MM.1S (cell line): ENCODE measurements at regions not wholly inside any gene's neighbourhood (a gene's known extent, or its start where the extent isn't known, plus 50 kb on each side); places are given as distances from the start of the nearest gene placed in this dataset.
"Not testable (repeated sequence)": the region's sequence is repeated elsewhere in the genome, so short reads cannot be mapped to it uniquely, and the experiment has no call there.

Experiments
- DNase-seq: peaks from one replicate; pipeline ENCODE4 v3.0.0-alpha.2; 2015
- H2AFZ ChIP-seq: fragments of 300-600 bp; sonication (generic); 2 replicates; pipeline ENCODE4 v1.6.0; 2016; ENCODE audit warnings: antibody characterized with exemption, low read length
- H3F3A ChIP-seq: fragments of 300-600 bp; sonication (generic); 2 replicates; pipeline ENCODE4 v1.6.1; 2016; ENCODE audit warnings: mild to moderate bottlenecking, antibody characterized with exemption, low read length, moderate library complexity, mixed read lengths; ENCODE audit not compliant: insufficient read depth
- H3K27ac ChIP-seq: fragments of 300-600 bp; sonication (generic); 2 replicates; pipeline ENCODE4 v1.5.1; 2016; ENCODE audit warnings: mild to moderate bottlenecking, low read length
- H3K27me3 ChIP-seq: fragments of 300-600 bp; sonication (generic); replicated peaks from 2 replicates; pipeline ENCODE4 v1.6.0; 2016; ENCODE audit warnings: low read length; ENCODE audit not compliant: insufficient read depth
- H3K36me3 ChIP-seq: fragments of 300-600 bp; sonication (generic); replicated peaks from 2 replicates; pipeline ENCODE4 v1.6.1; 2016; ENCODE audit warnings: mild to moderate bottlenecking, low read length, mixed read lengths; ENCODE audit not compliant: insufficient read depth
- H3K4me1 ChIP-seq: fragments of 300-600 bp; sonication (generic); 2 replicates; pipeline ENCODE4 v1.6.1; 2016; ENCODE audit warnings: low read length, mixed read lengths
- H3K4me2 ChIP-seq: fragments of 300-600 bp; sonication (generic); 2 replicates; pipeline ENCODE4 v1.6.0; 2016; ENCODE audit warnings: low read depth, low read length
- H3K4me3 ChIP-seq: fragments of 300-600 bp; sonication (generic); 2 replicates; pipeline ENCODE4 v1.5.1; 2016; ENCODE audit warnings: low read length, mixed read lengths
- H3K79me2 ChIP-seq: fragments of 300-600 bp; sonication (generic); 2 replicates; pipeline ENCODE4 v1.6.1; 2016; ENCODE audit warnings: mixed run types, low read length, mixed read lengths
- H3K9ac ChIP-seq: fragments of 300-600 bp; sonication (generic); 2 replicates; pipeline ENCODE4 v1.6.1; 2016; ENCODE audit warnings: low read length, mixed read lengths
- H3K9me2 ChIP-seq: fragments of 300-600 bp; sonication (generic); replicated peaks from 2 replicates; pipeline ENCODE4 v1.6.1; 2016; ENCODE audit warnings: mild to moderate bottlenecking, low read length, mixed read lengths; ENCODE audit not compliant: insufficient read depth
- H3K9me3 ChIP-seq: fragments of 300-600 bp; sonication (generic); replicated peaks from 2 replicates; pipeline ENCODE4 v1.6.1; 2016; ENCODE audit warnings: mild to moderate bottlenecking, low read length, mixed read lengths; ENCODE audit not compliant: insufficient read depth
- H4K20me1 ChIP-seq: fragments of 300-600 bp; sonication (generic); 2 replicates; pipeline ENCODE4 v1.6.1; 2016; ENCODE audit warnings: mild to moderate bottlenecking, low read length, moderate library complexity, mixed read lengths; ENCODE audit not compliant: insufficient read depth
- CTCF ChIP-seq: fragments of 300-600 bp; sonication (generic); IDR thresholded peaks from 2 replicates; pipeline ENCODE4 v1.5.1; 2016; ENCODE audit warnings: antibody characterized with exemption, low read length, mixed read lengths
- EZH2 ChIP-seq: fragments of 300-600 bp; sonication (generic); optimal IDR thresholded peaks from 2 replicates; pipeline ENCODE3; 2017; ENCODE audit warnings: low read depth, mild to moderate bottlenecking, antibody characterized with exemption, low read length, mixed read lengths
- EZH2phosphoT487 ChIP-seq: fragments of 300-600 bp; sonication (generic); IDR thresholded peaks from 2 replicates; pipeline ENCODE4 v1.6.1; 2018; ENCODE audit warnings: antibody characterized with exemption, low read length

GRCh38 chr3:21960033-21960432 lies 209.0 kb upstream of the ZNF385D start:
- Histone ChIP-seq H3K9me3 (no peaks in the 10 kb centered on the region), H3K36me3 (no peaks in the 10 kb centered on the region), H3K79me2 (no peaks in the 10 kb centered on the region), H4K20me1 (no peaks in the 10 kb centered on the region), H2AFZ (no peak overlapping the region), H3F3A (no peaks in the 10 kb centered on the region), H3K4me3 (no peak overlapping the region), H3K27ac (no peak overlapping the region), H3K4me2 (no peak overlapping the region), H3K9ac (no peak overlapping the region), H3K9me2 (no peaks in the 10 kb centered on the region), H3K27me3 (no peaks in the 10 kb centered on the region), H3K4me1 (no peaks in the 10 kb centered on the region)
- DNase-seq = no peak
- TF ChIP-seq CTCF (no peak), EZH2 (no peak), EZH2phosphoT487 (no peak)

- H3K9ac ChIP-seq = no peak overlapping the region
- H2AFZ ChIP-seq = no peak overlapping the region
- H3K9me3 ChIP-seq = no peaks in the 10 kb centered on the region
- no peaks in the 10 kb centered on the region for H3K4me1 ChIP-seq
- TF ChIP-seq EZH2phosphoT487 (no peak), CTCF (no peak), EZH2 (no peak)
- H4K20me1 ChIP-seq = no peaks in the 10 kb centered on the region
- H3K4me3 ChIP-seq = no peak overlapping the region
- no peaks in the 10 kb centered on the region for H3K27me3 ChIP-seq
- H3K79me2 ChIP-seq = no peaks in the 10 kb centered on the region
- H3K36me3 ChIP-seq = no peaks in the 10 kb centered on the region
- H3K4me2 ChIP-seq = no peak overlapping the region
- no peaks in the 10 kb centered on the region for H3F3A ChIP-seq
- no peaks in the 10 kb centered on the region for H3K9me2 ChIP-seq
- no peak for DNase-seq
- H3K27ac ChIP-seq = no peak overlapping the region
These were observed 211.4 kb upstream of the ZNF385D start for GRCh38 chr3:21962456-21962855.

- not testable (repeated sequence) for H3K4me2 ChIP-seq, H3K9me2 ChIP-seq
These were observed 215.4 kb upstream of the ZNF385D start for GRCh38 chr3:21966457-21966856.

GRCh38 chr3:21979706-21980105 lies 228.7 kb upstream of the ZNF385D start:
- no peaks in the 10 kb centered on the region for H3K4me1 ChIP-seq
- no peak overlapping the region for H3K4me2 ChIP-seq
- TF ChIP-seq EZH2phosphoT487 (no peak), EZH2 (no peak), CTCF (no peak)
- H2AFZ ChIP-seq = no peak overlapping the region
- H3K36me3 ChIP-seq = no peaks in the 10 kb centered on the region
- no peaks in the 10 kb centered on the region for H3K27me3 ChIP-seq
- no peaks in the 10 kb centered on the region for H3F3A ChIP-seq
- H3K27ac ChIP-seq = no peak overlapping the region
- H3K4me3 ChIP-seq = no peak overlapping the region
- H4K20me1 ChIP-seq = no peaks in the 10 kb centered on the region
- no peaks in the 10 kb centered on the region for H3K9me3 ChIP-seq
- no peaks in the 10 kb centered on the region for H3K79me2 ChIP-seq
- no peaks in the 10 kb centered on the region for H3K9me2 ChIP-seq
- DNase-seq = no peak
- H3K9ac ChIP-seq = no peak overlapping the region

More at GRCh38 chr3:21966457-21966856, 215.4 kb upstream of the ZNF385D start:
- H3K27ac ChIP-seq, H3K79me2 ChIP-seq, H3K27me3 ChIP-seq, H3K4me3 ChIP-seq, H2AFZ ChIP-seq, H4K20me1 ChIP-seq, H3K9ac ChIP-seq, H3K36me3 ChIP-seq, H3K4me1 ChIP-seq, H3F3A ChIP-seq, H3K9me3 ChIP-seq, DNase-seq: not testable (repeated sequence)
